ENCODE measurements at regions not wholly inside any gene's neighbourhood (a gene's known extent, or its start where the extent isn't known, plus 50 kb on each side); places are given as distances from the start of the nearest gene placed in this dataset.
"Not testable (repeated sequence)": the region's sequence is repeated elsewhere in the genome, so short reads cannot be mapped to it uniquely, and the experiment has no call there.

- Histone ChIP-seq H3K27me3 (ENCODE audit: control insufficient read depth in 1 of 2, insufficient read depth in 2 of 2, low read length in 2 of 2) (no peaks in the 10 kb centered on the region), H3K4me1 (ENCODE audit: control insufficient read depth, insufficient read depth, low read length) (peaks cover 3% of the 10 kb centered on the region), H3K9ac (ENCODE audit: low read length in 2 of 2) (no peak overlapping the region), H3K27ac (ENCODE audit: low read length) (no peak overlapping the region), H3K36me3 (ENCODE audit: control insufficient read depth in 2 of 2, insufficient read depth in 2 of 2, low read length in 2 of 2) (no peaks in the 10 kb centered on the region), H3K9me3 (ENCODE audit: control insufficient read depth in 2 of 2, low read length in 2 of 2) (no peaks in the 10 kb centered on the region), H3K4me3 (ENCODE audit: low read length in 2 of 2) (no peak overlapping the region)
Measured at GRCh38 chr1:234851450-234852438, 241.8 kb upstream of the IRF2BP2 start.

GRCh38 chr1:234849832-234850231, 239.9 kb upstream of the IRF2BP2 start:
- no peaks in the 10 kb centered on the region for H3K36me3 ChIP-seq (ENCODE audit: control insufficient read depth in 2 of 2, insufficient read depth in 2 of 2, low read length in 2 of 2)
- no peak overlapping the region for H3K27ac ChIP-seq (ENCODE audit: low read length)
- H3K4me3 ChIP-seq (ENCODE audit: low read length in 2 of 2) = no peak overlapping the region
- H3K4me1 ChIP-seq (ENCODE audit: control insufficient read depth, insufficient read depth, low read length) = peaks cover 3% of the 10 kb centered on the region
- no peaks in the 10 kb centered on the region for H3K27me3 ChIP-seq (ENCODE audit: control insufficient read depth in 1 of 2, insufficient read depth in 2 of 2, low read length in 2 of 2)
- H3K9ac ChIP-seq (ENCODE audit: low read length in 2 of 2) = no peak overlapping the region
- no peaks in the 10 kb centered on the region for H3K9me3 ChIP-seq (ENCODE audit: control insufficient read depth in 2 of 2, low read length in 2 of 2)

- Histone ChIP-seq H3K36me3 (ENCODE audit: control insufficient read depth in 2 of 2, insufficient read depth in 2 of 2, low read length in 2 of 2) (no peaks in the 10 kb centered on the region), H3K27me3 (ENCODE audit: control insufficient read depth in 1 of 2, insufficient read depth in 2 of 2, low read length in 2 of 2) (no peaks in the 10 kb centered on the region), H3K4me3 (ENCODE audit: low read length in 2 of 2) (no peak overlapping the region), H3K27ac (ENCODE audit: low read length) (no peak overlapping the region), H3K9me3 (ENCODE audit: control insufficient read depth in 2 of 2, low read length in 2 of 2) (no peaks in the 10 kb centered on the region), H3K4me1 (ENCODE audit: control insufficient read depth, insufficient read depth, low read length) (peaks cover 3% of the 10 kb centered on the region), H3K9ac (ENCODE audit: low read length in 2 of 2) (no peak overlapping the region)
Measured at GRCh38 chr1:234848972-234849649, 239.1 kb upstream of the IRF2BP2 start.

GRCh38 chr1:234846813-234847212, 236.8 kb upstream of the IRF2BP2 start:
- not testable (repeated sequence) for H3K36me3 ChIP-seq (ENCODE audit: control insufficient read depth in 2 of 2, insufficient read depth in 2 of 2, low read length in 2 of 2); H3K4me1 ChIP-seq (ENCODE audit: control insufficient read depth, insufficient read depth, low read length); H3K9me3 ChIP-seq (ENCODE audit: control insufficient read depth in 2 of 2, low read length in 2 of 2); H3K9ac ChIP-seq (ENCODE audit: low read length in 2 of 2); H3K27me3 ChIP-seq (ENCODE audit: control insufficient read depth in 1 of 2, insufficient read depth in 2 of 2, low read length in 2 of 2); H3K4me3 ChIP-seq (ENCODE audit: low read length in 2 of 2); H3K27ac ChIP-seq (ENCODE audit: low read length)

- no peaks in the 10 kb centered on the region for H3K27me3 ChIP-seq (ENCODE audit: control insufficient read depth in 1 of 2, insufficient read depth in 2 of 2, low read length in 2 of 2)
- no peaks in the 10 kb centered on the region for H3K36me3 ChIP-seq (ENCODE audit: control insufficient read depth in 2 of 2, insufficient read depth in 2 of 2, low read length in 2 of 2)
- H3K4me1 ChIP-seq (ENCODE audit: control insufficient read depth, insufficient read depth, low read length) = no peaks in the 10 kb centered on the region
- H3K27ac ChIP-seq (ENCODE audit: low read length) = no peak overlapping the region
- no peak overlapping the region for H3K4me3 ChIP-seq (ENCODE audit: low read length in 2 of 2)
- no peak overlapping the region for H3K9ac ChIP-seq (ENCODE audit: low read length in 2 of 2)
- H3K9me3 ChIP-seq (ENCODE audit: control insufficient read depth in 2 of 2, low read length in 2 of 2) = no peaks in the 10 kb centered on the region
Measured at GRCh38 chr1:234845836-234846235, 235.9 kb upstream of the IRF2BP2 start.

GRCh38 chr1:234845097-234845660, 235.2 kb upstream of the IRF2BP2 start:
- Histone ChIP-seq H3K4me1 (ENCODE audit: control insufficient read depth, insufficient read depth, low read length) (no peaks in the 10 kb centered on the region), H3K27ac (ENCODE audit: low read length) (no peak overlapping the region), H3K9me3 (ENCODE audit: control insufficient read depth in 2 of 2, low read length in 2 of 2) (no peaks in the 10 kb centered on the region), H3K4me3 (ENCODE audit: low read length in 2 of 2) (no peak overlapping the region), H3K27me3 (ENCODE audit: control insufficient read depth in 1 of 2, insufficient read depth in 2 of 2, low read length in 2 of 2) (no peaks in the 10 kb centered on the region), H3K36me3 (ENCODE audit: control insufficient read depth in 2 of 2, insufficient read depth in 2 of 2, low read length in 2 of 2) (no peaks in the 10 kb centered on the region), H3K9ac (ENCODE audit: low read length in 2 of 2) (no peak overlapping the region)

GRCh38 chr1:234844479-234845031, 234.6 kb upstream of the IRF2BP2 start:
- Histone ChIP-seq H3K27me3 (ENCODE audit: control insufficient read depth in 1 of 2, insufficient read depth in 2 of 2, low read length in 2 of 2) (no peaks in the 10 kb centered on the region), H3K9me3 (ENCODE audit: control insufficient read depth in 2 of 2, low read length in 2 of 2) (no peaks in the 10 kb centered on the region), H3K4me3 (ENCODE audit: low read length in 2 of 2) (no peak overlapping the region), H3K4me1 (ENCODE audit: control insufficient read depth, insufficient read depth, low read length) (no peaks in the 10 kb centered on the region), H3K9ac (ENCODE audit: low read length in 2 of 2) (no peak overlapping the region), H3K27ac (ENCODE audit: low read length) (no peak overlapping the region), H3K36me3 (ENCODE audit: control insufficient read depth in 2 of 2, insufficient read depth in 2 of 2, low read length in 2 of 2) (no peaks in the 10 kb centered on the region)

GRCh38 chr1:234843946-234844345, 234.0 kb upstream of the IRF2BP2 start:
- H3K36me3 ChIP-seq (ENCODE audit: control insufficient read depth in 2 of 2, insufficient read depth in 2 of 2, low read length in 2 of 2) = no peaks in the 10 kb centered on the region
- H3K27ac ChIP-seq (ENCODE audit: low read length) = no peak overlapping the region
- H3K9ac ChIP-seq (ENCODE audit: low read length in 2 of 2) = no peak overlapping the region
- no peaks in the 10 kb centered on the region for H3K9me3 ChIP-seq (ENCODE audit: control insufficient read depth in 2 of 2, low read length in 2 of 2)
- no peaks in the 10 kb centered on the region for H3K27me3 ChIP-seq (ENCODE audit: control insufficient read depth in 1 of 2, insufficient read depth in 2 of 2, low read length in 2 of 2)
- no peak overlapping the region for H3K4me3 ChIP-seq (ENCODE audit: low read length in 2 of 2)
- no peaks in the 10 kb centered on the region for H3K4me1 ChIP-seq (ENCODE audit: control insufficient read depth, insufficient read depth, low read length)

GRCh38 chr1:234842726-234843641, 233.0 kb upstream of the IRF2BP2 start:
- Histone ChIP-seq H3K36me3 (ENCODE audit: control insufficient read depth in 2 of 2, insufficient read depth in 2 of 2, low read length in 2 of 2) (no peaks in the 10 kb centered on the region), H3K27ac (ENCODE audit: low read length) (no peak overlapping the region), H3K4me3 (ENCODE audit: low read length in 2 of 2) (no peak overlapping the region), H3K9ac (ENCODE audit: low read length in 2 of 2) (no peak overlapping the region), H3K4me1 (ENCODE audit: control insufficient read depth, insufficient read depth, low read length) (peaks cover 3% of the 10 kb centered on the region), H3K9me3 (ENCODE audit: control insufficient read depth in 2 of 2, low read length in 2 of 2) (no peaks in the 10 kb centered on the region), H3K27me3 (ENCODE audit: control insufficient read depth in 1 of 2, insufficient read depth in 2 of 2, low read length in 2 of 2) (no peaks in the 10 kb centered on the region)

- no peak overlapping the region for H3K4me3 ChIP-seq (ENCODE audit: low read length in 2 of 2)
- no peak overlapping the region for H3K27ac ChIP-seq (ENCODE audit: low read length)
- H3K36me3 ChIP-seq (ENCODE audit: control insufficient read depth in 2 of 2, insufficient read depth in 2 of 2, low read length in 2 of 2) = no peaks in the 10 kb centered on the region
- H3K9me3 ChIP-seq (ENCODE audit: control insufficient read depth in 2 of 2, low read length in 2 of 2) = no peaks in the 10 kb centered on the region
- H3K4me1 ChIP-seq (ENCODE audit: control insufficient read depth, insufficient read depth, low read length) = peaks cover 3% of the 10 kb centered on the region
- no peaks in the 10 kb centered on the region for H3K27me3 ChIP-seq (ENCODE audit: control insufficient read depth in 1 of 2, insufficient read depth in 2 of 2, low read length in 2 of 2)
- no peak overlapping the region for H3K9ac ChIP-seq (ENCODE audit: low read length in 2 of 2)
Measured at GRCh38 chr1:234841710-234842231, 231.8 kb upstream of the IRF2BP2 start.
